ENCODE measurements at regions not wholly inside any gene's neighbourhood (a gene's known extent, or its start where the extent isn't known, plus 50 kb on each side); places are given as distances from the start of the nearest gene placed in this dataset.

DNA sequence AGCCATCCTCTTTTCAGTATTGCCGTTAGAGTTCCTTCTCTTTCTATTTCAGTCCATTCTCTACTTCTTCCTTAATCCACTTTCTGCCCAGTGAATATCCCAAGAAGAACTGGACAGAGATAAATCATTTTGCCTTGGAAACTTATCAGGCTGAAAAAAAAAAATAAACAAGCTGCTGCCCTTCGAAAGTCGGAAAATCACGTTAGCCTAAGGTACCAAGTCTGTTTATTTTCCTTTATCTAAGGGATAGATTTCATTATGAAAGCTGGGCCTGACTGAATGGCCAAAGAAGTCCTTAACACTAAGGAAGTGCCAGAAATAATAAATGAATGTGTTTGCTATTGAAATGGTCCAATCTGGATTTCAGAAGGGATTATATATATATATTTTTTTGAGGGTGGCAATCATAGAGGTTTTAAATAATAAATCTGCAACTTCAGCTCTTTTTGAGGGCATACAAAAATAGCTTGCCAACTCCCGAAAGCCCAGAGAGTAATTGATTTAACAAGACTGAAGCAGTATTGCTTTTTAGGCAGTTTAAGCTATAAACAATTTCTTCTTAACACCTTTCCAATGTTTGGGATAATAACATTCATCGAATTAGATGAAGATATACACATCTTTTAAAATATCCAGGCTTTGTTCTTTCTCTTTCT is 127.0 kb upstream of the STMND1 start:
- Histone ChIP-seq H3K27me3 (peaks cover 0 to 4% of the 10 kb centered on the region in 2 donors), H3K27ac (no peak overlapping the region), H3K4me3 (no peak overlapping the region), H3K9me3 (no peaks in the 10 kb centered on the region), H3K36me3 (no peaks in the 10 kb centered on the region), H3K4me1 (peaks cover 0 to 7% (median 0%) of the 10 kb centered on the region in 4 donors)
- no peak for DNase-seq
- TF ChIP-seq, protein P1, sequence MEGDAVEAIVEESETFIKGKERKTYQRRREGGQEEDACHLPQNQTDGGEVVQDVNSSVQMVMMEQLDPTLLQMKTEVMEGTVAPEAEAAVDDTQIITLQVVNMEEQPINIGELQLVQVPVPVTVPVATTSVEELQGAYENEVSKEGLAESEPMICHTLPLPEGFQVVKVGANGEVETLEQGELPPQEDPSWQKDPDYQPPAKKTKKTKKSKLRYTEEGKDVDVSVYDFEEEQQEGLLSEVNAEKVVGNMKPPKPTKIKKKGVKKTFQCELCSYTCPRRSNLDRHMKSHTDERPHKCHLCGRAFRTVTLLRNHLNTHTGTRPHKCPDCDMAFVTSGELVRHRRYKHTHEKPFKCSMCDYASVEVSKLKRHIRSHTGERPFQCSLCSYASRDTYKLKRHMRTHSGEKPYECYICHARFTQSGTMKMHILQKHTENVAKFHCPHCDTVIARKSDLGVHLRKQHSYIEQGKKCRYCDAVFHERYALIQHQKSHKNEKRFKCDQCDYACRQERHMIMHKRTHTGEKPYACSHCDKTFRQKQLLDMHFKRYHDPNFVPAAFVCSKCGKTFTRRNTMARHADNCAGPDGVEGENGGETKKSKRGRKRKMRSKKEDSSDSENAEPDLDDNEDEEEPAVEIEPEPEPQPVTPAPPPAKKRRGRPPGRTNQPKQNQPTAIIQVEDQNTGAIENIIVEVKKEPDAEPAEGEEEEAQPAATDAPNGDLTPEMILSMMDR (IDR thresholded peaks at IDR 0.05) = no peak
- intact Hi-C loops (cut with DNase I; ENCODE audit: low total_unique reads) = no loop called here

GRCh38 chr6:16974387-16974673 is 127.5 kb upstream of the STMND1 start:
- no peak for DNase-seq
- no peaks in the 10 kb centered on the region for H3K9me3 ChIP-seq
- peaks cover 0 to 7% (median 0%) of the 10 kb centered on the region in 4 donors for H3K4me1 ChIP-seq
- H3K27me3 ChIP-seq = peaks cover 0 to 4% of the 10 kb centered on the region in 2 donors
- H3K36me3 ChIP-seq = no peaks in the 10 kb centered on the region
- TF ChIP-seq, protein P1 (IDR thresholded peaks at IDR 0.05) = no peak
- H3K4me3 ChIP-seq = no peak overlapping the region
- no peak overlapping the region for H3K27ac ChIP-seq
- intact Hi-C loops (cut with DNase I; ENCODE audit: low total_unique reads) = no loop called here

DNA sequence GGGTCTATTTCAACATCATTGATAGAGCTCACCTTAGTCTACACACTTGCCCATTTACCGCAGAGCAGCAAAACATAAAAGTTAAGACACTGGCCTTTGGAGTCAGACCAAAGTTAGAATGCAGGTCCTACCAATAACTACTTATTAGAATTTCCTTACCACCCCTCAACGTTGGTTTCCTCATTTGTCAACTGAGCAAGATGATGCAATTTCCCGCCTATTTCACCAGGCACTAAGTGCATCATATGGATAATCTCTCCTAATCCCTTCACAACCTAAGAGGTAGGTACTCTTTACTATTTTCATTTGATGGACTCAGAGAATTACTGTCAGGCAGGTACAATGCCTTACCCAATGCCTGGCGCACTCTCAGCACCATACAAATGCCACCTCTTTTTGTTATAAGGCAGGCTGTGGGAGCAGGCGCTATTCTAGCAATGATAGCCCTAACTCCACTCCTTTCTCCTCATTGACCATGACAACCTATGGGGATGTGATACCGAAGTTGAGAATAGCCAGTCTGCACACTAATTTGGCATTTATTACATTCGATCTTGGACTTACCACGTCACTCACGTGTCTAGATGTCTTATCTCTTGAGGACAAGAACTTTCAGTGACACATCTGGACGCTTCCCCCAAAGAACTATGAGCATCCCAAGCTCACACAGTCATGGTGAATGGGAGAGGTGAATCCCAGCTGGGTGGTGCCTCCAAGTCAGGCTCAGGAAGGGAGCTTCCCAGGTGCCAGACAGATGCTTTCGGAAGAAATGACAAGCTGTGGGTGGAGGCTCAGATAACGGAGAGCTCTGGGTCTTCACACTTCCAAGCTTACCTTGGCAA is 128.1 kb upstream of the STMND1 start:
- no peaks in the 10 kb centered on the region for H3K9me3 ChIP-seq
- intact Hi-C loops (cut with DNase I; ENCODE audit: low total_unique reads) = no loop called here
- no peak for DNase-seq
- H3K4me1 ChIP-seq = peaks cover 0 to 7% (median 0%) of the 10 kb centered on the region in 4 donors
- no peak overlapping the region for H3K27ac ChIP-seq
- no peak overlapping the region for H3K4me3 ChIP-seq
- no peaks in the 10 kb centered on the region for H3K36me3 ChIP-seq
- TF ChIP-seq, protein P1 (IDR thresholded peaks at IDR 0.05) = no peak
- H3K27me3 ChIP-seq = peaks cover 0 to 2% of the 10 kb centered on the region in 2 donors

GRCh38 chr6:16973051-16973450 is 128.8 kb upstream of the STMND1 start:
- Histone ChIP-seq H3K4me1 (peaks cover 0 to 7% (median 0%) of the 10 kb centered on the region in 4 donors), H3K27me3 (peaks cover 0 to 2% of the 10 kb centered on the region in 2 donors), H3K4me3 (no peak overlapping the region), H3K36me3 (no peaks in the 10 kb centered on the region), H3K27ac (no peak overlapping the region), H3K9me3 (no peaks in the 10 kb centered on the region)
- TF ChIP-seq, protein P1 (IDR thresholded peaks at IDR 0.05) = no peak
- intact Hi-C loops (cut with DNase I; ENCODE audit: low total_unique reads) = no loop called here
- DNase-seq = no peak

- TF ChIP-seq, protein P1 (IDR thresholded peaks at IDR 0.05) = no peak
- H3K27ac ChIP-seq = no peak overlapping the region
- intact Hi-C loops (cut with DNase I; ENCODE audit: low total_unique reads) = no loop called here
- no peaks in the 10 kb centered on the region for H3K9me3 ChIP-seq
- H3K27me3 ChIP-seq = no peaks in the 10 kb centered on the region
- no peaks in the 10 kb centered on the region for H3K36me3 ChIP-seq
- peaks cover 0 to 7% (median 0%) of the 10 kb centered on the region in 4 donors for H3K4me1 ChIP-seq
- DNase-seq = no peak
- H3K4me3 ChIP-seq = no peak overlapping the region
These were observed 129.3 kb upstream of the STMND1 start for GRCh38 chr6:16972535-16972934.
